NCI-H748 (cell line): ENCODE measurements at regions not wholly inside any gene's neighbourhood (a gene's known extent, or its start where the extent isn't known, plus 50 kb on each side); places are given as distances from the start of the nearest gene placed in this dataset.
"Not testable (repeated sequence)": the region's sequence is repeated elsewhere in the genome, so short reads cannot be mapped to it uniquely, and the experiment has no call there.

Source experiments
- DNase-seq: peaks from one replicate; lab custom pipeline; 2025; ENCODE audit not compliant: unreplicated experiment; lab: John Stamatoyannopoulos, UW

GRCh38 chr5:103785569-103785968 is 223.0 kb upstream of the NUDT12 start:
- no peak for DNase-seq

- DNase-seq, result no peak
These were observed 221.1 kb upstream of the NUDT12 start for GRCh38 chr5:103783669-103784068.

- no peak for DNase-seq
These were observed 218.2 kb upstream of the NUDT12 start for GRCh38 chr5:103780794-103781193.

GRCh38 chr5:103774721-103775120 is 212.1 kb upstream of the NUDT12 start:
- no peak for DNase-seq

- no peak for DNase-seq
These were observed 209.7 kb upstream of the NUDT12 start for GRCh38 chr5:103772248-103772647.

GRCh38 chr5:103764403-103764802 is 201.8 kb upstream of the NUDT12 start:
- no peak for DNase-seq

GRCh38 chr5:103758996-103759395 is 196.4 kb upstream of the NUDT12 start:
- DNase-seq, result no peak

GRCh38 chr5:103755974-103756373 is 193.4 kb upstream of the NUDT12 start:
- DNase-seq, result no peak

GRCh38 chr5:103745353-103746065 is 182.9 kb upstream of the NUDT12 start:
- no peak for DNase-seq

GRCh38 chr5:103744159-103744558 is 181.6 kb upstream of the NUDT12 start:
- DNase-seq, result no peak

- no peak for DNase-seq
These were observed 180.8 kb upstream of the NUDT12 start for GRCh38 chr5:103743421-103743820.

GRCh38 chr5:103741984-103742383 is 179.4 kb upstream of the NUDT12 start:
- DNase-seq, result no peak

- not testable (repeated sequence) for DNase-seq
These were observed 173.8 kb upstream of the NUDT12 start for GRCh38 chr5:103736343-103736742.

- DNase-seq, result no peak
These were observed 161.7 kb upstream of the NUDT12 start for GRCh38 chr5:103724271-103724670.

- no peak for DNase-seq
These were observed 158.6 kb upstream of the NUDT12 start for GRCh38 chr5:103721183-103721582.

- no peak for DNase-seq
These were observed 155.5 kb upstream of the NUDT12 start for GRCh38 chr5:103718108-103718507.

- no peak for DNase-seq
These were observed 146.0 kb upstream of the NUDT12 start for GRCh38 chr5:103708601-103709000.

GRCh38 chr5:103706939-103707682 is 144.5 kb upstream of the NUDT12 start:
- DNase-seq, result peak; percentile 90

- DNase-seq, result peak; percentile 24
These were observed 141.0 kb upstream of the NUDT12 start for GRCh38 chr5:103703617-103704016.

GRCh38 chr5:103693517-103693916 is 130.9 kb upstream of the NUDT12 start:
- DNase-seq, result no peak

- peak; percentile 94 for DNase-seq
These were observed 128.1 kb upstream of the NUDT12 start for GRCh38 chr5:103690676-103691075.

- DNase-seq, result no peak
These were observed 117.3 kb upstream of the NUDT12 start for GRCh38 chr5:103679873-103680272.

GRCh38 chr5:103676198-103676597 is 113.6 kb upstream of the NUDT12 start:
- DNase-seq, result peak; percentile 18
